Neural cell (in vitro differentiated cells): ENCODE measurements at regions not wholly inside any gene's neighbourhood (a gene's known extent, or its start where the extent isn't known, plus 50 kb on each side); places are given as distances from the start of the nearest gene placed in this dataset.

Experiments
- H2AFZ ChIP-seq: fragments of 200-600, 300-800 bp; sonication (generic), shearing (Covaris generic); 2 replicates; pipeline ENCODE4 v1.6.0; 2014; ENCODE audit warnings: low read depth, mild to moderate bottlenecking, antibody characterized with exemption, low read length, moderate library complexity
- H3F3A ChIP-seq: fragments of 200-600 bp; shearing (Covaris generic); 2 replicates; pipeline ENCODE4 v1.6.1; 2016; ENCODE audit warnings: mild to moderate bottlenecking, moderate library complexity, mixed read lengths, antibody characterized with exemption, low read length; ENCODE audit not compliant: insufficient read depth, poor library complexity, severe bottlenecking
- H3K27ac ChIP-seq: fragments of 200-600, 300-800 bp; sonication (generic), shearing (Covaris generic); 2 replicates; pipeline ENCODE4 v1.5.1; 2014; ENCODE audit warnings: mild to moderate bottlenecking, low read length, moderate library complexity
- H3K27me3 ChIP-seq: fragments of 300-800, 200-600 bp; sonication (generic), shearing (Covaris generic); 2 replicates; pipeline ENCODE4 v1.6.0; 2014; ENCODE audit warnings: mild to moderate bottlenecking, low read depth, low read length, moderate library complexity; ENCODE audit not compliant: insufficient read depth
- H3K36me3 ChIP-seq: fragments of 300-800, 200-600 bp; sonication (generic), shearing (Covaris generic); 2 replicates; pipeline ENCODE4 v1.5.1; 2014; ENCODE audit warnings: mild to moderate bottlenecking, antibody characterized with exemption, low read length, moderate library complexity; ENCODE audit not compliant: insufficient read depth
- H3K4me2 ChIP-seq: fragments of 300-800, 200-600 bp; sonication (generic), shearing (Covaris generic); 2 replicates; pipeline ENCODE4 v1.6.0; 2014; ENCODE audit warnings: mild to moderate bottlenecking, low read length
- H3K4me3 ChIP-seq: fragments of 300-800, 200-600 bp; sonication (generic), shearing (Covaris generic); 2 replicates; pipeline ENCODE4 v1.5.1; 2014; ENCODE audit warnings: mild to moderate bottlenecking, low read length, moderate library complexity
- H3K79me2 ChIP-seq: fragments of 200-600 bp; shearing (Covaris generic); replicated peaks from 2 replicates; pipeline ENCODE4 v1.6.0; 2014; ENCODE audit warnings: mild to moderate bottlenecking, low read length, moderate library complexity; ENCODE audit not compliant: insufficient read depth
- H3K9ac ChIP-seq: fragments of 300-800, 200-600 bp; sonication (generic), shearing (Covaris generic); 2 replicates; pipeline ENCODE4 v1.6.1; 2016; ENCODE audit warnings: mild to moderate bottlenecking, low read length, mixed read lengths
- H3K9me2 ChIP-seq: fragments of 200-600 bp; shearing (Covaris generic); 2 replicates; pipeline ENCODE4 v1.6.1; 2016; ENCODE audit warnings: mild to moderate bottlenecking, low read length, mixed read lengths; ENCODE audit not compliant: insufficient read depth
- H3K9me3 ChIP-seq: fragments of 200-600, 300-800 bp; sonication (generic), shearing (Covaris generic); 2 replicates; pipeline ENCODE4 v1.6.1; 2016; ENCODE audit warnings: mild to moderate bottlenecking, mixed run types, low read length, moderate library complexity, mixed read lengths
- H4K20me1 ChIP-seq: fragments of 200-600 bp; shearing (Covaris generic); 2 replicates; pipeline ENCODE4 v1.6.1; 2016; ENCODE audit warnings: mild to moderate bottlenecking, mixed run types; ENCODE audit not compliant: insufficient read depth
- EZH2 ChIP-seq: fragments of 200-600, 300-800 bp; shearing (Covaris generic), sonication (generic); IDR thresholded peaks from 2 replicates; pipeline ENCODE4 v1.6.1; 2014; ENCODE audit warnings: antibody characterized with exemption, low read length, borderline replicate concordance, mild to moderate bottlenecking; ENCODE audit not compliant: insufficient read depth, poor library complexity, severe bottlenecking
- MXI1 ChIP-seq: fragments of 450-650 bp; conservative IDR thresholded peaks from 2 replicates; pipeline ENCODE4 v1.6.1; 2014; ENCODE audit warnings: antibody characterized with exemption, mild to moderate bottlenecking; ENCODE audit not compliant: poor library complexity, severe bottlenecking
- POLR2AphosphoS5 ChIP-seq: IDR thresholded peaks from 2 replicates; pipeline ENCODE4 v1.6.1; 2012
- RAD21 ChIP-seq: fragments of 450-650 bp; conservative IDR thresholded peaks from 2 replicates; pipeline ENCODE4 v1.6.1; 2014; ENCODE audit warnings: antibody characterized with exemption, mild to moderate bottlenecking, moderate library complexity
- SMC3 ChIP-seq: fragments of 450-650 bp; conservative IDR thresholded peaks from 2 replicates; pipeline ENCODE4 v1.6.1; 2014; ENCODE audit warnings: antibody characterized with exemption, mild to moderate bottlenecking, moderate library complexity; ENCODE audit not compliant: poor library complexity
- TAF1 ChIP-seq: IDR thresholded peaks from 2 replicates; pipeline ENCODE4 v1.6.1; 2012; ENCODE audit warnings: low read depth
- TF ChIP-seq, protein P1 (sequence below): fragments of 450-650 bp; IDR thresholded peaks from 2 replicates; pipeline ENCODE4 v1.5.1; 2014; ENCODE audit warnings: antibody characterized with exemption, mild to moderate bottlenecking, moderate library complexity; ENCODE audit not compliant: poor library complexity, severe bottlenecking

DNA sequence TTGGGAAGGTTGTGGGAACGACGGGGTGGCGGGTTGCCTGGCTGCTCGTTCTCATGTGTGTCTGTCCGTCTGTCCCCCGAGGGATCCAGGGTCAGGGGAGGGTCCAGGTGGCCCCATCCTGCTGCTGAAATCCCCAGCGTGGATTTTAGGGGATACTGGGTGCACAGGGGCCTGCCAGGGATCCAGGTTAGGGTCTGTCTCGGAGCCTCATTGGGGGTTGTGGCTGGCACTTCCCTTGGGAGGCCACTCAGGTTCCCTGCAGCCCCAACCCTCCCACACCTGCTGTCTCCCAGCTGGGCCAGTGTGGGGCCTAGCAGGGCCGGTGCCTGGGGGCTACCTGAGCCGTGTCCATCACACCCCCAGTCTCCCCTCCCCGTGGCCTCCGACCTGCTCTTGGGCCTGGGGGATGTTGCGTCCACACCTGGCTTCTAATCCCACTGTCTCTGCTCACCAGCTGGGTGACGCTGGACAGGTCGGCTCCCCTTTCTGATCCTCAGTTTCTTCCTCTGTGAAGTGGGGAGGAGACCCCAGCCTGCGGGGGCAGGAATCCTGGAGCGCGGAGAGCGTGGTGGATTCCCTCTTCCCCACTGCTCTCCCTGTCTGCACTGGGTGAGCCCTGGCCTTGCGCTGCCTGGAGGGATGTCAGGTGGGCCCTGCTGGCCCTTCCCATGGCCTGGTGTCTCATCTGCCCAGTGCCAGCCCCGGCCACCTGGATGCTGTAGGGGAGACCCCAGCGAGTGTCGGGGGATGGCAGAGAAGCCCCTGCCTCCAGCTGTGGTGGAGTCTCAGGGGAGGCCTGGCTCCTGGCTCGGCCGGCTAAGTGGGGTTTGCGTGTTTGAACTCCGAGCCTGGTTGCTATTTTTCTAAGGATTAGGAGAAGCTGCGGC, 81.6 kb downstream of the UNCX start:
- H3F3A ChIP-seq, result no peaks in the 10 kb centered on the region
- no peak for TF ChIP-seq SMC3
- no peak for TF ChIP-seq POLR2AphosphoS5
- no peak for TF ChIP-seq TAF1
- no peak for TF ChIP-seq RAD21
- TF ChIP-seq, protein P1, sequence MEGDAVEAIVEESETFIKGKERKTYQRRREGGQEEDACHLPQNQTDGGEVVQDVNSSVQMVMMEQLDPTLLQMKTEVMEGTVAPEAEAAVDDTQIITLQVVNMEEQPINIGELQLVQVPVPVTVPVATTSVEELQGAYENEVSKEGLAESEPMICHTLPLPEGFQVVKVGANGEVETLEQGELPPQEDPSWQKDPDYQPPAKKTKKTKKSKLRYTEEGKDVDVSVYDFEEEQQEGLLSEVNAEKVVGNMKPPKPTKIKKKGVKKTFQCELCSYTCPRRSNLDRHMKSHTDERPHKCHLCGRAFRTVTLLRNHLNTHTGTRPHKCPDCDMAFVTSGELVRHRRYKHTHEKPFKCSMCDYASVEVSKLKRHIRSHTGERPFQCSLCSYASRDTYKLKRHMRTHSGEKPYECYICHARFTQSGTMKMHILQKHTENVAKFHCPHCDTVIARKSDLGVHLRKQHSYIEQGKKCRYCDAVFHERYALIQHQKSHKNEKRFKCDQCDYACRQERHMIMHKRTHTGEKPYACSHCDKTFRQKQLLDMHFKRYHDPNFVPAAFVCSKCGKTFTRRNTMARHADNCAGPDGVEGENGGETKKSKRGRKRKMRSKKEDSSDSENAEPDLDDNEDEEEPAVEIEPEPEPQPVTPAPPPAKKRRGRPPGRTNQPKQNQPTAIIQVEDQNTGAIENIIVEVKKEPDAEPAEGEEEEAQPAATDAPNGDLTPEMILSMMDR, result no peak
- no peak overlapping the region for H3K4me3 ChIP-seq
- H4K20me1 ChIP-seq, result no peaks in the 10 kb centered on the region
- no peaks in the 10 kb centered on the region for H3K79me2 ChIP-seq
- no peak overlapping the region for H3K27ac ChIP-seq
- H2AFZ ChIP-seq, result no peak overlapping the region
- H3K9me2 ChIP-seq, result no peaks in the 10 kb centered on the region
- no peaks in the 10 kb centered on the region for H3K9me3 ChIP-seq
- H3K27me3 ChIP-seq, result no peaks in the 10 kb centered on the region
- no peaks in the 10 kb centered on the region for H3K36me3 ChIP-seq
- no peak overlapping the region for H3K4me2 ChIP-seq
- no peak overlapping the region for H3K9ac ChIP-seq

DNA sequence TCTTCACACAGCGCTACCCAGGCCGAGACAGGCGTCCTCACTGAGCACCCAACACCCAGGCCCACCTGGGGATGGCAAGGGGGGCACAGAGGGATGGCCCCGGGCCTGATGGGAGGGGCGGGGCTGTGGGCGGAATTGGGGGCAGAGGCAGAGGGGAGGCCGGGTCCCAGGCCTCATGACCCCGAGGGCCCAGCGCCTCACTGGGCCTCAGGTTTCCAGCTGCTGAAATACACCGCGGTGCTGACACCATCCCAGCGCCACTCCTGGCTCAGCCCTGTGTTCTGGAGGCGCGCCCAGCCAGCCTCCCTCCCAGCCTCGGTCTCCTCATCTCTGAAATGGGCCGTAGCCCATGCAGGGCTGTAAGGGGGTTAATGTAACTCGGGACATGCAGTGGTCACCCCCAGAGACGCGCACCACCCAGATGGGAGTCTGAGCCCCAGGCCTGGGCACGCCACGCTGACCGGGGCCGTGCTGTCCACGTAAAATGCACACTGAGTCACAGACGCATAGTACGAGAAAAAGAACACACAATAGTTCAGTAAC, 82.3 kb downstream of the UNCX start:
- Histone ChIP-seq H3K9me3 (no peaks in the 10 kb centered on the region), H3K4me2 (no peak overlapping the region), H3K9ac (no peak overlapping the region), H3K27me3 (no peaks in the 10 kb centered on the region), H3K36me3 (no peaks in the 10 kb centered on the region), H3K9me2 (no peaks in the 10 kb centered on the region), H3F3A (no peaks in the 10 kb centered on the region), H3K79me2 (no peaks in the 10 kb centered on the region), H3K27ac (no peak overlapping the region), H4K20me1 (no peaks in the 10 kb centered on the region), H3K4me3 (no peak overlapping the region), H2AFZ (no peak overlapping the region)
- TF ChIP-seq EZH2 (no peak), RAD21 (no peak), SMC3 (no peak)
- TF ChIP-seq, protein P1, result no peak

DNA sequence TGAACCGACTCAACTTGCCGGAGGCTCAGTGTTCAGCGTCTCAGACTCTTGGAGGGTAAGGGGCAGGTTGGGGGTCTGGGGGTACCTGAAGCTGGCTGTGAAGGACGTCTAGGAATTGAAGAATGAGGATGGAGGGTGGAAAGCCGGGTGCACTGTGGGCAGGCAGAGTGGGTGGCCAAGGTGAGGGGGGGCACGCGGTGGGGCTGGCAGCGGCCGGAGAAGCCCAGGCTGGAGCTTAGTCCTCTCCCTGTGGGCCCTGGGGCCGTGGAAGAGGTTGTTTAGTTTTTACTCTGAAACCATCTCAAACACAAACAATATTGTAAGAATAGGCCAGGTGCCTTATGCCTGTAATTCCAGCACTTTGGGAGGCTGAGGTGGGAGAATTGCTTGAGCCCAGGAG, 83.4 kb downstream of the UNCX start:
- no peaks in the 10 kb centered on the region for H3K9me2 ChIP-seq
- no peak overlapping the region for H3K9ac ChIP-seq
- no peaks in the 10 kb centered on the region for H4K20me1 ChIP-seq
- no peaks in the 10 kb centered on the region for H3K79me2 ChIP-seq
- no peak overlapping the region for H3K4me2 ChIP-seq
- no peak overlapping the region for H3K4me3 ChIP-seq
- H3K27ac ChIP-seq, result no peak overlapping the region
- H3K36me3 ChIP-seq, result no peaks in the 10 kb centered on the region
- H3K27me3 ChIP-seq, result no peaks in the 10 kb centered on the region
- TF ChIP-seq MXI1 (no peak), TAF1 (no peak), POLR2AphosphoS5 (no peak), EZH2 (no peak), RAD21 (no peak)
- TF ChIP-seq, protein P1, result no peak
- no peaks in the 10 kb centered on the region for H3F3A ChIP-seq
- no peak overlapping the region for H2AFZ ChIP-seq
- no peaks in the 10 kb centered on the region for H3K9me3 ChIP-seq
